DMS153 treated with DMSO at 0.1 percent for 48 hours (cell line): ENCODE measurements at regions not wholly inside any gene's neighbourhood (a gene's known extent, or its start where the extent isn't known, plus 50 kb on each side); places are given as distances from the start of the nearest gene placed in this dataset.
A peak's percentile ranks its signal among the peaks of the same experiment; 100 is the strongest.

Experiments used
- DNase-seq: peaks from one replicate; lab custom pipeline; 2025; ENCODE audit not compliant: unreplicated experiment; lab: John Stamatoyannopoulos, UW

DNA sequence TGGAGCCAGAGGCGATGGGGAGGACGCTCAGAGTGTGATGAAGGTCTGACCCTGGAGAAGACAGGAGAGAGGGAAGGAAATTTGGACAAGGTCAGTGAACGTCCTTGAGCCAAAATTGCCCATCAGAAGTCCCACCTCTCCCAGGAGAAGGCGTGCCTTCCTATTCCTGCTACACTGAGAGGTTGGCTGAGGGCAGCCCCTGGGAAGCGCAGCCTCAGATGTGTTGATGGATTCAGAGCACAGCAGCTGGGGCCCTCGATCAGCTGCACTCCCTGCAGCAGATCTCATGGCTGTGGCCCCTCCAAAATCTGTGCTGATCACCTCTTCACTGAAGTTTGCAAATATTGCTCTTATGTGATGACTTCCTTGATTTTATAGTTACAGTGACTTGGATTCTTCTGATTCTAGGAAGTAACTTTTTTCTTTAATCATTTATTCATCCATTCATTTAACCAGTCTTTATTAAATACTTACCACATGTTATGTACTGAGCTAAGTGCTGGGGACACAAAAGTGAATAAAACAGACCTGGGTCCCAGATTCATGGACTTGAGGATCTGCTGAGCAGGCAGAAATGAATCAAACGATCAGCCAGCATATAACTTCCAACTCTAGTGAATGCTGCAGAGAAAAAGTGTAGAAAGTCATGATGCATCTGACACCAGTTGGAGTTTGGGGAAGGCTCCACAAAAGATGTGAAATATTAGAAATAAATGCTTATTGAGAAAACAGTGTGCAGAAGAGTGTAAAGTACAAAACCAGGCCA lies 69.6 kb upstream of the ARMC2 start:
- DNase-seq: no peak

- DNase-seq: no peak
Observed at GRCh38 chr6:108779536-108780275, 68.5 kb upstream of the ARMC2 start.

DNA sequence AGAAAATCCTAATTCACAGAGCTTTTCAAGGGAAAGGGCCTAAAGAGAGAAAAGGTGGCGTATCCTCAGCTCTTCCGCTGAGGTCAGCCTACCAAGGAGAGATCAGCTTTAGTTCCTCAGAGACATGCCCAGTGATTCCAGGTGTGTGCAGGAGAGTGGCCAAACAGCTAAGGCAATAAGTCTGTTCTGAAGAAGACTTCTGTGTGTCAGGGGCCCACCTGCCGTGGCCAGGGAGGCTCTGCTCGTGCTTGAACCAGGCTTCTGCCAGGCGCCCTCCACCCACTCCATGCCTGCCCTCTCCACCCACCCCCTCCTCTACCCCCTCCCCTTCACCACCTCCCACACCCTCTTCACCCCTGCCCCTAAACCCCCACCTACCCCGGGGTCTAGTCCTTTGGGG lies 67.4 kb upstream of the ARMC2 start:
- DNase-seq: no peak

DNA sequence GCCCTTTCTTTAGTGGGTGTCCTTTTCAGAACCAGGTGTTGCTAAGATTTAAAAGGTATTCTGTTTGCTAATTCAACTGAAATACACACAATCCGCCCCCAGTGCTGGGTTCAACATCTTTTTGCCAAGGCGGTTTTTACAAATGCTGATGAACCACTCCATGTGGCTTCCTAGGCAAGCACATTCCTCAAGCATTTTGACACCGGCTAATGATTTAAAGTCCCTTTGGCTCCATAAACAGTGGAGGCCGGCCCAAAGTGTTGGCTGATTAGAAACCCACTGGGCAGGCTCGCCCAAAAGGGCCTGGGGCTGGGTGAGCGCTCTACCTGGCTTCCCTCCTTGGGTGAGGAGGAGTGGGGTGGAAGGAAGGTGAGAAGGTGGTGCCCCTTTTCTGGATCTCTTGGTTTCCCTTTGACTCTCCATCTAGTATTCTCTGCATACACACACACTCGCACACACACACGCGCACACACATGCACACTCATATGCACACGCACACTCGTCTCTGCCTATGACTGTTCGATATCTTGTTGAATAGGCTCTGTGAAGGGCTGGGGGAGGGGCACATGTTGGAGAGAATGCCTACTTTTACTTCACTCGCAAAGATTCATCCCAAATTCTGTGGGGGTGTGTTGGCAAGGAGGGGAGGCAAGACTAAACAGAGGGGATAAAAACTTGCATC lies 66.7 kb upstream of the ARMC2 start:
- DNase-seq: peak; percentile 0

DNA sequence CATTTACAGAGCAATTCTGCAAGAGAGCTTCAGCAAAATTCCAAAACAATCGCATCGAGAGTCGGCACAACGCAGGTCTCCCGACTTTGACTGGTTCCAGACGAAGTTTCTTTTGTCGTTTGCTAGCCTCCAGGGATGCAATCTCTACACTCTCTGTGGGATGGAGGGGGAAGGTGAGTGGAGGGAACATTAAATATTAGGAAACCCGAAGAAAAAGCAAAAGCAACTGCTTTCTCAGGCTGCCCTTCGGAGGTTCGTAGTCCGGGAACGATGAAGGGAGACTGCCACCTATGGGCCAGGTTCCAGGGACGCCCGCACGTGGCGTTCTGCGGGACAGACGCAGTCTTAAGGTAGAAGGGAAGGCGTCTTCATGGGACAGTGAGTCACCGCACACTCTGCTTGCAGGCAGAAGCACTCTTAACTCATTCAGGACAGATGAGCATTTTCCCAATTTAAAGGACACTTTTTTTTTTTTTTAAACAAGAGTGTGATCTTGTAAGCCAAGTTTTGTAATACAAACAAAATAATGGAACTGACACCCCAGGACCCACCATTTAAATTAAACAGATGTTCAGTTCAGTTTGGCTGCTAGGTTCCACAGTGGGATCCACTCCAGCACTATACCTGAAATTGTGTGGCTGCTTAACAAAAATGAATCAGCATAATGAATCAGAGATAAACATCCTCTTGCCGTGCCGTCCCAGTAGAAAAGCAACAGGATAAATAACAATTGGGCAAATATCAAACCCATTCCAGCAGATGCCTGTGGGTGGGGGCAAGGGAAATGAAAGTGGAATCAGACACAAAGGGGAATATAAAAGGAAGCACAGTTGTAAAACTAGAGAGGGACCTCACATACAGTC lies 65.8 kb upstream of the ARMC2 start:
- DNase-seq: peak; percentile 25

- no peak for DNase-seq
Observed at GRCh38 chr6:108785653-108786052, 62.6 kb upstream of the ARMC2 start.

DNA sequence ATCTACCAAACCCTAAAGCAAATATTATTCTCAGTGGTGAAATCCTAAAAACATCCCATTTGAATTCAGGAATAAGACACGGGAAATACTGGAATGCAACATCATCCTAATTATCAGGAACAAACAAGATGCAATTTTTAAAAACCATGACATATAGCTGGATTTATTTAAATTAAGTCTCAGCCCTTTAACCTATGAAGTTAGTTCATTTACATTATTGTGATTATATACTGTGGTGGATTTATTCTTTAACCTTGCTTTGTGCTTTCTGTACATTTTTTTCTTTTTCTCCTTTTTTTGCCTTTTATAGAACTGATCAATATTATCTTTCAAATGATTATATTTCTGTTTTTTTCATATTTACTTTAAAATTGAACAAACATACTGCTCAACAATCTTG lies 59.8 kb upstream of the ARMC2 start:
- no peak for DNase-seq

- no peak for DNase-seq
Observed at GRCh38 chr6:108789475-108789874, 58.7 kb upstream of the ARMC2 start.

- DNase-seq: no peak
Observed at GRCh38 chr6:108791700-108792099, 56.5 kb upstream of the ARMC2 start.

DNA sequence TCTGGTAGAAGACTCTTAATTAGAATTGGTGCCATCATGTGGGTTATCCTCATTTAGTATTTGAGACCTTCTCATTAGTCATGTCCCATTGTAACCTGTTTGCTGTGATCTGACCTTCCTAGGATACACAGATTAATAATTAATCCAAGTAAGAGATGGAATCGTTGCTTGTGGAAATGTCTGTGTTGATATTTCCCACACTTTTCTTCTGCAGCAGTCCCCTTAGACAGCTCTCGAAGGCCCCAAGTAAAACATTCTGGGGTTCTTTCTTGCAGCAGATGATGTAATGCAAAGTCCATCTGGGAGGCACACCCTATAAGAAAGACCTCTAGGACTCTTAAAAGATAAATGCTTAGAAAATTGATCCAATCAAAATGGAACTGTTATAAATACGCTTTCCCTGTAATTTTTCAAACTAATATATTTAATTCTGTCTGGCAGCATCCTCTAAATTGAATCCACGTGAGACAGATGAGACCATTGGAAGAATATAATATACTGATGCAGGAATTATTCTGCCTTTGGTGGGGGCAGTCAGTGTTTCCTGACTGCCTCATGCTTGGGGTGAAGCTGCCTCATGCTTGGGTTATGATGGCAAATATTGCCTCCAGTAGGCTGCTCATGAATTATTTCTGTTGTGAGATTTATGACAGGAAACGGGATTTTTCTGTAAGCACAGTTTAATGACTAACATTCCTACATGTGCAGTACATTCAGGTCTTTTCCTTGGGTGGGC lies 54.5 kb upstream of the ARMC2 start:
- DNase-seq: no peak

- DNase-seq: no peak
Observed at GRCh38 chr6:108795122-108795521, 53.1 kb upstream of the ARMC2 start.

DNA sequence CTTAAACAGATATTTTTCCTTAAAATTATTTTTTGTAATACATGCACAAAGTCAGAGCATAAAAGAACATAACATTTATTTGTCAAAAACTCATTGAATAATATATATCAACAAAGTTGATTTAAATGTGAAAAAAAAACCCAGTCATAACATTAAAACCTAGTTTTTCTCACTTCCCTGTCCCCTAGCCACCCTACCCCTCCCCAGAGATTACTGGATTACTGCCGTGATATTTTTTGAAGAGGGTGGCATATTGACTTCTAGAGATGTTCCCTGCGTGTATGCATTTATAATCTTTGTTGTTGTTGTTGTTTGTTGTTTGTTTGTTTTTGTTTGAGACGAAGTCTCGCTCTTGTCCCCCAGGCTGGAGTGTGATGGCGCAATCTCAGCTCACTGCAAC lies 52.4 kb upstream of the ARMC2 start:
- DNase-seq: no peak

DNA sequence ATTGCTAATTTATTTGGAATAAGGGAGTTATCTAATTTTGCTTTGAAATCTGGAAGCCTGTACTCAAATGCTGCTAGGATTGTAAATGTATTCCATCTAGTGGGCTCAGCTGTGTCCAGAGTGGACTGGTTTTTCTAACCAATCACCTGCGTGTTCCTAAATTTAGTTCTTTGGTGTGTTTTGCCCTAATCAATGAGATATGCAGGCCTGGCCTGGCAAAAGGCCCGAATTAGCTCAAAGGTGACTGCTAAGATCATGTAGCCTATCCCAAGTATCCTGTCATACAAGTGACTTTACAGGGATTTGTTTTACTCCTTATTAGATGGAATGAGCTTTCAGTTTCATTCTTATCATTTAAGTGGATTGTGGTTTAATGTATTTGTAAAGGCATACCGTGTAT lies 51.3 kb upstream of the ARMC2 start:
- no peak for DNase-seq

DNA sequence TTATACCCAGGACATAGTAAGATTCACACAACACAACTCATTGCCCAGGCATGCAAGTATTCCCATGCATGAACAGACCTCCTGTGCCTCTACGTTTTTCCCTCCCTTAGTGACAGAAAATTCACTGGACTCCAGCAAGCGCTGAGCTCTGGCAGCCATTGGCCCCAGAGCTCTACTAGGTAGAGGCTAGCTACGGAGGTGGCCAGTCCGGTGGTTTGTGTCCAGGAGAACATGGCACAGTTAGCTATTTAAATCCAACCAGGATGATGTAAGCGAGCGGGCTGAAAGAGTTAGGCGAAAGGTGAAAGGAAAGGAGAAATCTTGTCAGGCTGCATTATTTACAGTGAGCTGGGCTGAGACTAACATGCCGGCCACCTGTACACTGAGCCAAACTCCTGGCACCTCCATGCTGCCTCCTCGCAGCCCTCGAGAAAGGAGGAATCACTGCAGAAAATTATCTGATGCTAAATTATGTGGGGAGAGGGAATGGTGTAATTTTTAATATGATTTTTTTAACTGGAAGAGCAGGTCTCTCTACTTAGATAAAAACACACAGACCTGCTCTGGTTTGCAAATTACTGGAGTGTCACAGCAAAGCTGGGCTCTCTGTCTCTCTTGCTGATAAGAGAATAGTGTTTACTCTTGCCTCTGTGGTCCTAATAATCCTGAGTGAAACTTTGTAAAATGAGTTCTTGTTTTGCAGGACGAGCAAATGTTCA lies 50.1 kb upstream of the ARMC2 start:
- DNase-seq: no peak
